GM21447 (cell line): ENCODE measurements at regions not wholly inside any gene's neighbourhood (a gene's known extent, or its start where the extent isn't known, plus 50 kb on each side); places are given as distances from the start of the nearest gene placed in this dataset.

Experiments used
- ATAC-seq: cut with Tn5 transposase; IDR thresholded peaks from one replicate; pipeline ENCODE4 v1.9.1; 2021; ENCODE audit not compliant: unreplicated experiment

- no peak for ATAC-seq
Measured at GRCh38 chr12:84308211-84308610, 604.4 kb downstream of the SLC6A15 start.

- ATAC-seq = no peak
Measured at GRCh38 chr12:84305144-84305543, 607.5 kb downstream of the SLC6A15 start.

GRCh38 chr12:84294246-84294645 is 618.4 kb downstream of the SLC6A15 start:
- no peak for ATAC-seq

- ATAC-seq = no peak
Measured at GRCh38 chr12:84290168-84290567, 622.4 kb downstream of the SLC6A15 start.

- no peak for ATAC-seq
Measured at GRCh38 chr12:84277986-84278385, 634.6 kb downstream of the SLC6A15 start.

GRCh38 chr12:84276215-84276614 is 636.4 kb downstream of the SLC6A15 start:
- ATAC-seq = no peak

- ATAC-seq = no peak
Measured at GRCh38 chr12:84272324-84272723, 640.3 kb downstream of the SLC6A15 start.

GRCh38 chr12:84270470-84271140 is 642.0 kb downstream of the SLC6A15 start:
- ATAC-seq = no peak

GRCh38 chr12:84247931-84248330 is 664.7 kb downstream of the SLC6A15 start:
- ATAC-seq = no peak

GRCh38 chr12:84243686-84244085 is 668.9 kb downstream of the SLC6A15 start:
- ATAC-seq = no peak

GRCh38 chr12:84222841-84223240 is 689.8 kb downstream of the SLC6A15 start:
- no peak for ATAC-seq

GRCh38 chr12:84218406-84218805 is 694.2 kb downstream of the SLC6A15 start:
- no peak for ATAC-seq

- ATAC-seq = no peak
Measured at GRCh38 chr12:84201976-84202375, 710.6 kb downstream of the SLC6A15 start.

- no peak for ATAC-seq
Measured at GRCh38 chr12:84198294-84198946, 714.2 kb downstream of the SLC6A15 start.

- ATAC-seq = no peak
Measured at GRCh38 chr12:84191779-84192178, 720.8 kb downstream of the SLC6A15 start.

GRCh38 chr12:84186433-84186832 is 726.2 kb downstream of the SLC6A15 start:
- no peak for ATAC-seq

GRCh38 chr12:84183576-84183975 is 729.0 kb downstream of the SLC6A15 start:
- no peak for ATAC-seq

- ATAC-seq = no peak
Measured at GRCh38 chr12:84174115-84174514, 738.5 kb downstream of the SLC6A15 start.

GRCh38 chr12:84172823-84173424 is 739.7 kb downstream of the SLC6A15 start:
- ATAC-seq = no peak

GRCh38 chr12:84166812-84167211 is 745.8 kb downstream of the SLC6A15 start:
- ATAC-seq = no peak

GRCh38 chr12:84165998-84166571 is 746.5 kb downstream of the SLC6A15 start:
- no peak for ATAC-seq

- no peak for ATAC-seq
Measured at GRCh38 chr12:84161296-84161695, 751.3 kb downstream of the SLC6A15 start.
